Spinal cord (tissue), 9 donors: ENCODE measurements at regions not wholly inside any gene's neighbourhood (a gene's known extent, or its start where the extent isn't known, plus 50 kb on each side); places are given as distances from the start of the nearest gene placed in this dataset.

ENCODE experiments used
- DNase-seq, 6 donors: peaks; one replicate each; pipeline versions ENCODE4 v3.0.0 to v3.0.0-alpha.2; 2013 to 2015; ENCODE audit warnings: low spot score in 6 of 6, low read depth in 4 of 6
- H3K27ac ChIP-seq: one replicate; pipeline ENCODE4 v1.5.1; 2013; ENCODE audit warnings: low read depth, low read length, control low read depth
- H3K27me3 ChIP-seq: one replicate; pipeline ENCODE4 v1.6.1; 2013; ENCODE audit warnings: low read length; ENCODE audit not compliant: control insufficient read depth, insufficient read depth
- H3K36me3 ChIP-seq: one replicate; pipeline ENCODE4 v1.6.1; 2013; ENCODE audit warnings: low read length; ENCODE audit not compliant: control insufficient read depth, insufficient read depth
- H3K4me1 ChIP-seq: one replicate; pipeline ENCODE4 v1.6.1; 2013; ENCODE audit warnings: low read length; ENCODE audit not compliant: control insufficient read depth, insufficient read depth
- H3K4me3 ChIP-seq: one replicate; pipeline ENCODE4 v1.5.1; 2013; ENCODE audit warnings: low read depth, low read length, control low read depth
- H3K9me3 ChIP-seq: one replicate; pipeline ENCODE4 v1.6.1; 2013; ENCODE audit warnings: low read length; ENCODE audit not compliant: control insufficient read depth, insufficient read depth
- WGBS: methylation state at CpG from one replicate; pipeline ENCODE4 v1.1.5; 2013; ENCODE audit warnings: missing lambda C conversion rate; ENCODE audit not compliant: insufficient coverage; 5-methylcytosine and 5-hydroxymethylcytosine counted together
- donor health status: healthy.

GRCh38 chr2:212712466-212712865, 173.9 kb upstream of the ERBB4 start:
- WGBS, result no CpG with 5 or more reads among the region's 5 CpGs
- Histone ChIP-seq H3K4me3 (no peak overlapping the region), H3K27ac (peak overlapping the region; percentile 75), H3K4me1 (no peaks in the 10 kb centered on the region), H3K9me3 (peaks cover 1% of the 10 kb centered on the region), H3K27me3 (no peaks in the 10 kb centered on the region), H3K36me3 (no peaks in the 10 kb centered on the region)
- no peak for DNase-seq

GRCh38 chr2:212711856-212712255, 173.3 kb upstream of the ERBB4 start:
- no peaks in the 10 kb centered on the region for H3K27me3 ChIP-seq
- H3K4me1 ChIP-seq, result no peaks in the 10 kb centered on the region
- peak overlapping the region; percentile 75 for H3K27ac ChIP-seq
- no peaks in the 10 kb centered on the region for H3K36me3 ChIP-seq
- WGBS, result no CpG with 5 or more reads among the region's 3 CpGs
- no peak overlapping the region for H3K4me3 ChIP-seq
- peak in 5 of 6 donors; percentile 31 to 80 (median 40) for DNase-seq
- peaks cover 1% of the 10 kb centered on the region for H3K9me3 ChIP-seq

- H3K4me3 ChIP-seq, result no peak overlapping the region
- H3K4me1 ChIP-seq, result no peaks in the 10 kb centered on the region
- H3K9me3 ChIP-seq, result peaks cover 1% of the 10 kb centered on the region
- no peak overlapping the region for H3K27ac ChIP-seq
- H3K36me3 ChIP-seq, result no peaks in the 10 kb centered on the region
- DNase-seq, result no peak
- WGBS, result 67% methylated on average over 1 of the region's 3 CpGs
- H3K27me3 ChIP-seq, result no peaks in the 10 kb centered on the region
These were observed 170.7 kb upstream of the ERBB4 start for GRCh38 chr2:212709280-212709679.

GRCh38 chr2:212708355-212708754, 169.8 kb upstream of the ERBB4 start:
- no peaks in the 10 kb centered on the region for H3K27me3 ChIP-seq
- DNase-seq, result no peak
- H3K27ac ChIP-seq, result no peak overlapping the region
- no peaks in the 10 kb centered on the region for H3K4me1 ChIP-seq
- H3K36me3 ChIP-seq, result no peaks in the 10 kb centered on the region
- WGBS, result no CpG with 5 or more reads among the region's 2 CpGs
- no peak overlapping the region for H3K4me3 ChIP-seq
- peaks cover 1% of the 10 kb centered on the region for H3K9me3 ChIP-seq

GRCh38 chr2:212695426-212695825, 156.8 kb upstream of the ERBB4 start:
- no peak for DNase-seq
- H3K27ac ChIP-seq, result no peak overlapping the region
- no peaks in the 10 kb centered on the region for H3K27me3 ChIP-seq
- H3K4me3 ChIP-seq, result no peak overlapping the region
- H3K9me3 ChIP-seq, result no peaks in the 10 kb centered on the region
- no CpG with 5 or more reads among the region's 1 CpG for WGBS
- H3K4me1 ChIP-seq, result peaks cover 2% of the 10 kb centered on the region
- H3K36me3 ChIP-seq, result no peaks in the 10 kb centered on the region

GRCh38 chr2:212694398-212694797, 155.8 kb upstream of the ERBB4 start:
- H3K4me3 ChIP-seq, result no peak overlapping the region
- H3K36me3 ChIP-seq, result no peaks in the 10 kb centered on the region
- H3K27ac ChIP-seq, result no peak overlapping the region
- no peaks in the 10 kb centered on the region for H3K27me3 ChIP-seq
- no peaks in the 10 kb centered on the region for H3K9me3 ChIP-seq
- peaks cover 2% of the 10 kb centered on the region for H3K4me1 ChIP-seq
- no CpG with 5 or more reads among the region's 3 CpGs for WGBS
- peak in 2 of 6 donors; percentile 33 to 38 for DNase-seq

GRCh38 chr2:212692466-212692865, 153.9 kb upstream of the ERBB4 start:
- Histone ChIP-seq H3K27ac (no peak overlapping the region), H3K4me3 (no peak overlapping the region), H3K36me3 (no peaks in the 10 kb centered on the region), H3K4me1 (peaks cover 2% of the 10 kb centered on the region), H3K9me3 (no peaks in the 10 kb centered on the region), H3K27me3 (no peaks in the 10 kb centered on the region)
- peak in 2 of 6 donors; percentile 30 to 55 for DNase-seq
- WGBS, result 60% methylated on average over 1 of the region's 3 CpGs

GRCh38 chr2:212686285-212686895, 147.8 kb upstream of the ERBB4 start:
- no peak overlapping the region for H3K4me3 ChIP-seq
- DNase-seq, result peak; percentile 59 to 94 (median 64)

GRCh38 chr2:212683346-212684097, 144.9 kb upstream of the ERBB4 start:
- 88% methylated on average over 4 of the region's 6 CpGs for WGBS

More at GRCh38 chr2:212686285-212686895, 147.8 kb upstream of the ERBB4 start:
- no peaks in the 10 kb centered on the region for H3K36me3 ChIP-seq
- H3K4me1 ChIP-seq, result no peaks in the 10 kb centered on the region
- H3K27me3 ChIP-seq, result no peaks in the 10 kb centered on the region
- no peaks in the 10 kb centered on the region for H3K9me3 ChIP-seq
- WGBS, result no CpG with 5 or more reads among the region's 10 CpGs
- H3K27ac ChIP-seq, result no peak overlapping the region

GRCh38 chr2:212682937-212683336, 144.3 kb upstream of the ERBB4 start:
- H3K36me3 ChIP-seq, result no peaks in the 10 kb centered on the region
- no peaks in the 10 kb centered on the region for H3K4me1 ChIP-seq
- H3K27ac ChIP-seq, result no peak overlapping the region
- no peaks in the 10 kb centered on the region for H3K9me3 ChIP-seq
- 89% methylated on average over 1 of the region's 3 CpGs for WGBS
- no peaks in the 10 kb centered on the region for H3K27me3 ChIP-seq
- no peak overlapping the region for H3K4me3 ChIP-seq
- no peak for DNase-seq

More at GRCh38 chr2:212683346-212684097, 144.9 kb upstream of the ERBB4 start:
- no peak for DNase-seq
- Histone ChIP-seq H3K27ac (no peak overlapping the region), H3K4me3 (no peak overlapping the region), H3K4me1 (no peaks in the 10 kb centered on the region), H3K9me3 (no peaks in the 10 kb centered on the region), H3K27me3 (no peaks in the 10 kb centered on the region), H3K36me3 (no peaks in the 10 kb centered on the region)
